ENCODE measurements at regions not wholly inside any gene's neighbourhood (a gene's known extent, or its start where the extent isn't known, plus 50 kb on each side); places are given as distances from the start of the nearest gene placed in this dataset.

GRCh38 chr20:7416382-7416781 is 523.9 kb downstream of the HAO1 start:
- intact Hi-C loops (cut with micrococcal nuclease; ENCODE audit: unreplicated experiment) = no loop called here
- in situ Hi-C loops (cut with HindIII; ENCODE audit: low pct_unique_long_range_greater_than_20kb, low sequenced_read_pairs) = no loop called here
- no TSS peak for BruUV-seq (replicated peaks)

GRCh38 chr20:7420345-7420744 is 519.9 kb downstream of the HAO1 start:
- DNase-seq (ENCODE audit: low read depth, low spot score) (no peak), ATAC-seq (no peak)
- Histone ChIP-seq H3K9me3 (ENCODE audit: control insufficient read depth, insufficient read depth, low read depth, low read length) (no peaks in the 10 kb centered on the region), H3K27ac (ENCODE audit: low read length) (no peak overlapping the region), H3K4me1 (ENCODE audit: control insufficient read depth, insufficient read depth, low read length) (no peaks in the 10 kb centered on the region), H3K36me3 (ENCODE audit: control insufficient read depth, insufficient read depth, low read length) (no peaks in the 10 kb centered on the region), H3K27me3 (ENCODE audit: control insufficient read depth, insufficient read depth, low read length) (no peaks in the 10 kb centered on the region), H3K4me3 (ENCODE audit: low read depth in 2 of 2, low read length in 2 of 2) (no peak overlapping the region)
- in situ Hi-C loops (cut with HindIII; ENCODE audit: low pct_unique_long_range_greater_than_20kb, low sequenced_read_pairs) (no loop called here), intact Hi-C loops (cut with micrococcal nuclease; ENCODE audit: unreplicated experiment) (no loop called here)
- TF ChIP-seq, protein P1, sequence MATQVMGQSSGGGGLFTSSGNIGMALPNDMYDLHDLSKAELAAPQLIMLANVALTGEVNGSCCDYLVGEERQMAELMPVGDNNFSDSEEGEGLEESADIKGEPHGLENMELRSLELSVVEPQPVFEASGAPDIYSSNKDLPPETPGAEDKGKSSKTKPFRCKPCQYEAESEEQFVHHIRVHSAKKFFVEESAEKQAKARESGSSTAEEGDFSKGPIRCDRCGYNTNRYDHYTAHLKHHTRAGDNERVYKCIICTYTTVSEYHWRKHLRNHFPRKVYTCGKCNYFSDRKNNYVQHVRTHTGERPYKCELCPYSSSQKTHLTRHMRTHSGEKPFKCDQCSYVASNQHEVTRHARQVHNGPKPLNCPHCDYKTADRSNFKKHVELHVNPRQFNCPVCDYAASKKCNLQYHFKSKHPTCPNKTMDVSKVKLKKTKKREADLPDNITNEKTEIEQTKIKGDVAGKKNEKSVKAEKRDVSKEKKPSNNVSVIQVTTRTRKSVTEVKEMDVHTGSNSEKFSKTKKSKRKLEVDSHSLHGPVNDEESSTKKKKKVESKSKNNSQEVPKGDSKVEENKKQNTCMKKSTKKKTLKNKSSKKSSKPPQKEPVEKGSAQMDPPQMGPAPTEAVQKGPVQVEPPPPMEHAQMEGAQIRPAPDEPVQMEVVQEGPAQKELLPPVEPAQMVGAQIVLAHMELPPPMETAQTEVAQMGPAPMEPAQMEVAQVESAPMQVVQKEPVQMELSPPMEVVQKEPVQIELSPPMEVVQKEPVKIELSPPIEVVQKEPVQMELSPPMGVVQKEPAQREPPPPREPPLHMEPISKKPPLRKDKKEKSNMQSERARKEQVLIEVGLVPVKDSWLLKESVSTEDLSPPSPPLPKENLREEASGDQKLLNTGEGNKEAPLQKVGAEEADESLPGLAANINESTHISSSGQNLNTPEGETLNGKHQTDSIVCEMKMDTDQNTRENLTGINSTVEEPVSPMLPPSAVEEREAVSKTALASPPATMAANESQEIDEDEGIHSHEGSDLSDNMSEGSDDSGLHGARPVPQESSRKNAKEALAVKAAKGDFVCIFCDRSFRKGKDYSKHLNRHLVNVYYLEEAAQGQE (IDR thresholded peaks at IDR 0.05; ENCODE audit: insufficient read depth in 1 of 2, low read depth in 2 of 2, low read length in 1 of 2) = no peak
- TF ChIP-seq POLR2AphosphoS5 (IDR thresholded peaks at IDR 0.05; ENCODE audit: low read depth, low read length) = no peak
- no peak for TF ChIP-seq SIN3A (IDR thresholded peaks at IDR 0.05; ENCODE audit: borderline replicate concordance, insufficient read depth, low read depth, low read length)
- TF ChIP-seq TCF7L2 (IDR thresholded peaks at IDR 0.05; ENCODE audit: low read depth, low read length) = no peak
- TF ChIP-seq CTCF (IDR thresholded peaks at IDR 0.05) = no peak
- CTCF ChIA-PET = no interaction called here
- no TSS peak for BruUV-seq (replicated peaks)
- POLR2A ChIA-PET = no interaction called here

More at GRCh38 chr20:7416382-7416781, 523.9 kb downstream of the HAO1 start:
- H3K27me3 ChIP-seq (ENCODE audit: control insufficient read depth, insufficient read depth, low read length) = no peaks in the 10 kb centered on the region
- no peak overlapping the region for H3K27ac ChIP-seq (ENCODE audit: low read length)
- H3K36me3 ChIP-seq (ENCODE audit: control insufficient read depth, insufficient read depth, low read length) = no peaks in the 10 kb centered on the region
- H3K9me3 ChIP-seq (ENCODE audit: control insufficient read depth, insufficient read depth, low read depth, low read length) = no peaks in the 10 kb centered on the region
- ATAC-seq (no peak), DNase-seq (ENCODE audit: low read depth, low spot score) (no peak)
- H3K4me3 ChIP-seq (ENCODE audit: low read depth in 2 of 2, low read length in 2 of 2) = no peak overlapping the region
- TF ChIP-seq CTCF (IDR thresholded peaks at IDR 0.05) (no peak), POLR2AphosphoS5 (IDR thresholded peaks at IDR 0.05; ENCODE audit: low read depth, low read length) (no peak), TCF7L2 (IDR thresholded peaks at IDR 0.05; ENCODE audit: low read depth, low read length) (no peak), SIN3A (IDR thresholded peaks at IDR 0.05; ENCODE audit: borderline replicate concordance, insufficient read depth, low read depth, low read length) (no peak)
- TF ChIP-seq, protein P1 (IDR thresholded peaks at IDR 0.05; ENCODE audit: insufficient read depth in 1 of 2, low read depth in 2 of 2, low read length in 1 of 2) = no peak
- ChIA-PET POLR2A (no interaction called here), CTCF (no interaction called here)
- no peaks in the 10 kb centered on the region for H3K4me1 ChIP-seq (ENCODE audit: control insufficient read depth, insufficient read depth, low read length)

All from Panc1 (cell line).